Esophagus (tissue), 2 donors: ENCODE measurements at regions not wholly inside any gene's neighbourhood (a gene's known extent, or its start where the extent isn't known, plus 50 kb on each side); places are given as distances from the start of the nearest gene placed in this dataset.

Experiments used
- H3K27ac ChIP-seq, 2 donors: one replicate each; pipeline ENCODE4 v1.5.1; 2013; ENCODE audit warnings: low read depth in 2 of 2, mild to moderate bottlenecking in 2 of 2, inconsistent platforms in 1 of 2, low read length in 1 of 2, moderate library complexity in 1 of 2
- H3K27me3 ChIP-seq, 2 donors: one replicate each; pipeline ENCODE4 v1.6.1; 2013; ENCODE audit warnings: low read length in 2 of 2, control low read depth in 1 of 2, mild to moderate bottlenecking in 1 of 2; ENCODE audit not compliant: insufficient read depth in 2 of 2, control insufficient read depth in 1 of 2
- H3K36me3 ChIP-seq, 2 donors: one replicate each; pipeline ENCODE4 v1.6.1; 2013; ENCODE audit warnings: low read length in 1 of 2; ENCODE audit not compliant: control insufficient read depth in 2 of 2, insufficient read depth in 2 of 2
- H3K4me1 ChIP-seq, 2 donors: one replicate each; pipeline ENCODE4 v1.6.1; 2013; ENCODE audit warnings: low read length in 1 of 2; ENCODE audit not compliant: control insufficient read depth in 2 of 2, insufficient read depth in 2 of 2
- H3K4me3 ChIP-seq, 2 donors: one replicate each; pipeline ENCODE4 v1.5.1; 2013; ENCODE audit warnings: low read length in 2 of 2, mild to moderate bottlenecking in 2 of 2, low read depth in 1 of 2, moderate library complexity in 1 of 2
- H3K9me3 ChIP-seq, 2 donors: one replicate each; pipeline ENCODE4 v1.6.1; 2013; ENCODE audit warnings: mild to moderate bottlenecking in 2 of 2, low read depth in 1 of 2, low read length in 1 of 2, moderate library complexity in 1 of 2; ENCODE audit not compliant: control insufficient read depth in 2 of 2, insufficient read depth in 1 of 2
- WGBS, 2 donors: extraction: QIAGEN DNeasy Blood & Tissue Kit; methylation state at CpG; one replicate each; pipeline ENCODE4 v1.1.7; 2013; 5-methylcytosine and 5-hydroxymethylcytosine counted together
- donor health status: healthy with polysubstance abuse.
- donor health status: Bipolar disorder and iron deficiency.

DNA sequence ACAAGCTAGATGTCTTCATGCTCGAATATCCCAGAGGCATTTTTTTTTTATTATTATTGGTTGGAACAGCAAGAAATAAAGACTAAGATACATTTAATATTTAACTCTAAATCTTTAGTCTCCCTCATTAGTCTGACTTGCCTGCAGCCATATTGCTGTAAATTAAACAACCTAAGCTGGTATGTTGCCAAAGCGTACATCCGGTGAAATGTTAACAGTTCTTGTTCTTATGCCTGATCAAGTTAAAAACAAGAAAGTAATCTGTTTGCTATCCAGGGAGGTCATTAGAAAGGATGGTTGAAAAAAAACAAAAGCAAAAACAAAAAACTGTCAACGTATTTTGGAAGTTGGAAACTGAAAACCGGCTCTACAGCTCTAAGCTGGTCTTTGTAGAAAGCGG, 125.9 kb upstream of the NABP1 start:
- Histone ChIP-seq H3K27ac (no peak overlapping the region), H3K4me1 (no peaks in the 10 kb centered on the region), H3K4me3 (no peak overlapping the region), H3K9me3 (no peaks in the 10 kb centered on the region), H3K27me3 (no peaks in the 10 kb centered on the region), H3K36me3 (no peaks in the 10 kb centered on the region)
- 30 to 35% methylated on average over 6 of the region's 6 CpGs for WGBS, 2 donors

GRCh38 chr2:191554240-191554639, 123.7 kb upstream of the NABP1 start:
- H3K36me3 ChIP-seq: no peaks in the 10 kb centered on the region
- no peak overlapping the region for H3K4me3 ChIP-seq
- no peaks in the 10 kb centered on the region for H3K9me3 ChIP-seq
- H3K27ac ChIP-seq: no peak overlapping the region
- no peaks in the 10 kb centered on the region for H3K4me1 ChIP-seq
- 83 to 85% methylated on average over 3 of the region's 3 CpGs for WGBS, 2 donors
- H3K27me3 ChIP-seq: no peaks in the 10 kb centered on the region

DNA sequence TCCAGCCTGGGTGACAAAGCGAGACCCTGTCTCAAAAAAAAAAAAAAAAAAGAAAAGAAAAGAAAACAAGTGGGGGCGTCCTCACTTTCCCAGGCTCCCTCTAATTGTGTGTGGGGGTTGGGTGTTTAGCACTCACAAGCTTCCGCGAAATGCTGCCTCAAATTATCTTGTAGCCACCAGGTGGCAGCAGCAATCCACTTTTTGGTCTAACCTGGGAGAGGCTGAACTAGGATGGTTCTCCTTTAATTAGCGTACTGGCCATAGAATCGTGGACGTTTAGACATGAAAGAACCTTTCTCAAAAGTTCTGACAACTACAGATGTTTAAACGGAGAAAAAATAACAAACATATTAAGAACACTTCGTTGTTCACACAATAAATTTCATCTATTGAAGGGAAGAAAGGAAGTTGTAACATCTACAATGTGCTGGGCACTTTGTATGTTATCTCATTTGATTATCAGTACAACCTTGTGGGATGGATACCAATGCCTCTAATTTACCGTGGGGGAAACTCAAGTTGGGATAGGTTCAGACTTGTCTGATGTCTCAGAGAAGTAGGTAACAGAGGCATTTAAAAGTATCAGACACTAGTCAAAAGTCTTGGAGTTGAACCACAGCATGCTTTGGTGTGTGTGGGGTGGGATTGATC, 122.7 kb upstream of the NABP1 start:
- H3K4me1 ChIP-seq: no peaks in the 10 kb centered on the region
- H3K4me3 ChIP-seq: no peak overlapping the region
- 2 to 3% methylated on average over 10 of the region's 10 CpGs for WGBS, 2 donors
- H3K9me3 ChIP-seq: no peaks in the 10 kb centered on the region
- no peaks in the 10 kb centered on the region for H3K36me3 ChIP-seq
- H3K27me3 ChIP-seq: no peaks in the 10 kb centered on the region
- no peak overlapping the region for H3K27ac ChIP-seq

- 69 to 78% methylated on average over 2 of the region's 2 CpGs for WGBS, 2 donors
- Histone ChIP-seq H3K9me3 (no peaks in the 10 kb centered on the region), H3K4me1 (no peaks in the 10 kb centered on the region), H3K27ac (no peak overlapping the region), H3K4me3 (no peak overlapping the region), H3K36me3 (no peaks in the 10 kb centered on the region), H3K27me3 (no peaks in the 10 kb centered on the region)
Measured at GRCh38 chr2:191556463-191556862, 121.5 kb upstream of the NABP1 start.

GRCh38 chr2:191557841-191558240, 120.1 kb upstream of the NABP1 start:
- Histone ChIP-seq H3K4me1 (no peaks in the 10 kb centered on the region), H3K36me3 (no peaks in the 10 kb centered on the region), H3K4me3 (no peak overlapping the region), H3K27me3 (no peaks in the 10 kb centered on the region), H3K27ac (no peak overlapping the region), H3K9me3 (no peaks in the 10 kb centered on the region)
- WGBS, 2 donors: 88 to 92% methylated on average over 5 of the region's 5 CpGs

GRCh38 chr2:191559569-191559968, 118.4 kb upstream of the NABP1 start:
- H3K4me3 ChIP-seq: no peak overlapping the region
- no peak overlapping the region for H3K27ac ChIP-seq
- 90 to 94% methylated on average over 4 of the region's 4 CpGs for WGBS, 2 donors
- no peaks in the 10 kb centered on the region for H3K9me3 ChIP-seq
- no peaks in the 10 kb centered on the region for H3K4me1 ChIP-seq
- no peaks in the 10 kb centered on the region for H3K36me3 ChIP-seq
- no peaks in the 10 kb centered on the region for H3K27me3 ChIP-seq

DNA sequence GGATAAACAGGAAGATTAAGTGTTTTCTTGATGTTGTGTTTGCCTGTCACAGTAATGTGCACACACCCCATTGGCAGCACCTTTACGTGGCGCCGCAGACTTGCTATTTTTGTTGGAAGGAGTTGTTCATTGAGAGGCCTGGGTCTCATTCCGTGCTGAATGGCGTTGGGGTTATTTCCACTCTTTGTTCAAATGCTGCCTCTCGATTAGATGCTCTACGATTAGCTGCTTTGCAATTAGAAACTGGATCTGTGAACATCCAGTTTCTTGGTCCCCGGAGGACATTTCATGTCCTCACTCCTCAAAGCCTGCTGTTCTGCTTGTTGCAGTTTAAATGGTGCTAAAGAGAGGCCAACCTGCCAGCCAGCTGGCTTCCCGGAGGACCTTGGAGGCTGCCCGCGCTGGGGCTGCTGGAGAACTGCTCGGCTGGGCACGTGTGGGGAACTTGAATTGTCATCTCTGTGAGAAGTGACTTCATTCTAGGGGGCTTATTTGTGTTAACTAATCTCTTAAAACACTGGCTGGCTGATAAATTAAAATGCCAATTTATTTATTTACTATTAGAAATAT, 117.4 kb upstream of the NABP1 start:
- Histone ChIP-seq H3K27ac (no peak overlapping the region), H3K9me3 (no peaks in the 10 kb centered on the region), H3K4me3 (no peak overlapping the region), H3K4me1 (no peaks in the 10 kb centered on the region), H3K27me3 (no peaks in the 10 kb centered on the region), H3K36me3 (no peaks in the 10 kb centered on the region)
- 71 to 75% methylated on average over 13 of the region's 13 CpGs for WGBS, 2 donors

DNA sequence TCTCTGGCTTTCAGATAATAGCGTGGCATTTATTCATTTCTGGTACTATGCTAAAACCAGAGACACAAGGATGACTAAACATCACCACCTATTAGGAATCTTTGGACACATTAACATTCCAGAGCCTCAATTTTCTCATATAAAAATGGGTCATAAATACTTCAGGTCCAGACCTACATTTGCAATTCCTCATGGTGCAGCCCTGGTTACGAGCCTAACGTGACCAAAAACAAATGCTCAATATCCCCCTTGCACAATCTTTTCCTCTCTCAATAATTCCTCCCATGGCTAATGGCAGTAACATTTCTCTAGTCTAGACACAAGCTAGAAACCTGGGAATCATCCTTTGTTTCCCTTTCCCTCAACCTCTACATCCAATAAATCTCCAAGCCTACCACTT, 112.8 kb upstream of the NABP1 start:
- WGBS, 2 donors: 89 to 90% methylated on average over 3 of the region's 3 CpGs
- Histone ChIP-seq H3K4me3 (no peak overlapping the region), H3K27ac (no peak overlapping the region)

GRCh38 chr2:191565647-191566198, 112.2 kb upstream of the NABP1 start:
- Histone ChIP-seq H3K27ac (no peak overlapping the region), H3K9me3 (no peaks in the 10 kb centered on the region), H3K27me3 (no peaks in the 10 kb centered on the region), H3K4me3 (no peak overlapping the region), H3K4me1 (no peaks in the 10 kb centered on the region), H3K36me3 (no peaks in the 10 kb centered on the region)
- WGBS, 2 donors: 65 to 71% methylated on average over 4 of the region's 4 CpGs

More for the DNA sequence above, 112.8 kb upstream of the NABP1 start:
- no peaks in the 10 kb centered on the region for H3K27me3 ChIP-seq
- no peaks in the 10 kb centered on the region for H3K9me3 ChIP-seq
- no peaks in the 10 kb centered on the region for H3K4me1 ChIP-seq
- H3K36me3 ChIP-seq: no peaks in the 10 kb centered on the region

DNA sequence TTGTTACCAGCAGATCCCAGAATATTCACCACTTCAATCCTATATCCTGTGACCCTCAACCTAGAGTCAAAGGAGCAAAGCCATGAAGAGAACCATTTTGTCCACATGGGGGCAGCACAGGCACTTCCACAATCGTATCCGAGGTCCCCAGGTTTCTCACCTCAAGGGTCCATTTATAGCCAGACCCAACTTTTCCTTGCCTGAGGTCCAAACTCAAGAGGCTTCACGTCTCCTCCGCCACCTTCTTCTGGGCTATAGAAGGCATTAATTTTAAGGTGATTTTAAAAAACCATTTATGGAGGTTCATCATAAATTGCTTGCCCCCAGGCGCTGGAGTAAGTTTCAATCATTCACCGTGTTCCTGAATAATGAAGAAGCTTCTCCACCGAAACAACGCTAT, 111.6 kb upstream of the NABP1 start:
- Histone ChIP-seq H3K4me3 (no peak overlapping the region), H3K4me1 (no peaks in the 10 kb centered on the region), H3K36me3 (no peaks in the 10 kb centered on the region), H3K9me3 (no peaks in the 10 kb centered on the region), H3K27ac (no peak overlapping the region), H3K27me3 (no peaks in the 10 kb centered on the region)
- WGBS, 2 donors: 60 to 61% methylated on average over 8 of the region's 8 CpGs
